Keratinocyte (primary cell): ENCODE measurements at regions not wholly inside any gene's neighbourhood (a gene's known extent, or its start where the extent isn't known, plus 50 kb on each side); places are given as distances from the start of the nearest gene placed in this dataset.

Source experiments
- CTCF ChIP-seq, 3 experiments: IDR thresholded peaks in 1 of 3; conservative IDR thresholded peaks in 1 of 3; optimal IDR thresholded peaks in 1 of 3; 2 replicates in 2 of 3; 3 replicates in 1 of 3; pipeline versions ENCODE3 to v1.5.1; 2011; ENCODE audit warnings: low read length in 3 of 3, mild to moderate bottlenecking in 3 of 3, moderate library complexity in 2 of 3, control low read depth in 1 of 3, inconsistent platforms in 1 of 3; ENCODE audit not compliant: insufficient read depth in 2 of 3; ENCODE audit errors: extremely low read depth in 1 of 3
- EZH2 ChIP-seq: IDR thresholded peaks from one replicate; pipeline ENCODE4 v1.6.1; 2012; ENCODE audit warnings: inconsistent platforms, mild to moderate bottlenecking, low read length, moderate library complexity

DNA sequence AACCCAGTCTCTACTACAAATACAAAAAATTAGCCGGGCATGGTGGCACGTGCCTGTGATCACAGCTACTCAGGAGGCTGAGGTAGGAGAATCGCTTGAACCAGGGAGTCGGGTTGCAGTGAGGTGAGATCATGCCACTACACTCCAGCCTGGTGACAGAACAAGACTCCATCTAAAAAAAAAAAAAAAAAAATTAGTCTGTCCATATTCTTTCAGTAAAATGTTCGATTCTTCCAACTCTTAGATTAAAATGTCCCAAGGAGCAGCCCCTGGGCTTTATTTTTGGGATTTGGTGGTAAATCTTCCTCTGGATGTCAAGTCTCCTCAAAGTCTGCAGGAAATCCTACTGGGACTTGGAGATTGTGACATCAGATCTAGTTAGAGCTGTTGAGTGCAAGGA, 101.0 kb upstream of the EEF1E1 start:
- no peak for TF ChIP-seq CTCF (optimal IDR thresholded peaks at IDR 0.05 in 1 of 3, IDR thresholded peaks at IDR 0.05 in 1 of 3, conservative IDR thresholded peaks at IDR 0.05 in 1 of 3; ENCODE audit: extremely low read depth in 1 of 3, insufficient read depth in 2 of 3, low read length in 3 of 3)
- no peak for TF ChIP-seq EZH2
